K562 (cell line): ENCODE measurements at regions not wholly inside any gene's neighbourhood (a gene's known extent, or its start where the extent isn't known, plus 50 kb on each side); places are given as distances from the start of the nearest gene placed in this dataset.

ENCODE experiments used
- BRD4 ChIP-seq: fragments of 200-600 bp; sonication (generic); IDR thresholded peaks from 2 replicates; pipeline ENCODE4 v1.6.1; 2017; ENCODE audit warnings: inconsistent platforms
- GABPA ChIP-seq: fragments of 200-800 bp; sonication (Bioruptor generic); conservative IDR thresholded peaks from 2 replicates; pipeline ENCODE4 v1.6.1; 2016; ENCODE audit warnings: low read depth, missing genetic modification characterization, missing compliant biosample characterization
- POLR3A ChIP-seq: IDR thresholded peaks from 2 replicates; pipeline ENCODE4 v1.6.1; 2011; ENCODE audit warnings: borderline replicate concordance, mild to moderate bottlenecking, moderate library complexity; ENCODE audit not compliant: insufficient read length, insufficient read depth; ENCODE audit errors: extremely low read depth
- ZBTB1 ChIP-seq: sonication (generic); formaldehyde crosslinking; IDR thresholded peaks from 2 replicates; pipeline ENCODE4 v1.8.1; 2023; ENCODE audit warnings: missing genetic modification reagents, low read depth, mild to moderate bottlenecking, borderline replicate concordance
- TF ChIP-seq, protein P1 (sequence below), 3 experiments: IDR thresholded peaks in 2 of 3; conservative IDR thresholded peaks in 1 of 3; 2 replicates each; pipeline ENCODE4 v1.5.1; 2011 to 2012; ENCODE audit warnings: low read length in 3 of 3, mild to moderate bottlenecking in 3 of 3, control low read depth in 2 of 3, improper control_type of control experiment in 1 of 3, inconsistent platforms in 1 of 3, low read depth in 1 of 3, mixed read lengths in 1 of 3, moderate library complexity in 1 of 3; ENCODE audit not compliant: insufficient read depth in 2 of 3

DNA sequence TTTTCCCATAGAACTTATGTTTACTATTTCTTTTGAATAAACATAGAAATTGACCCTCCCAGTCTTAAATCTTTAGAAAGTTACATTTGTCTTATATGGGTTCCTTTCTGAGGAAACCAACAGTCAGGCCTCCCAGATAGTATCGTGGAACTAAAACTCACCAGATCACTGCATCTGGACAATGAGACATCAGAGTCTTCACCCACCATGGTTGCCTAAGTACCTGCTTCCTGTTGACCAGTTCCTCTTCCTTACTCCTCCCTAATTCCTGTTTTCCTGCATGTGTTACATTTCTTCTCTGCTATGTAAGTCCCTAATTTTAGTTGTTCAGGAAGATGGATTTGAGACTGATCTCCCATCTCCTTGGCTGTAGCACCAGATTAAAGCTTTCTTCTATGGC lies 462.2 kb downstream of the DIRAS2 start:
- TF ChIP-seq POLR3A (no peak), BRD4 (no peak), GABPA (tag) (no peak), ZBTB1 (CRISPR knock-in tag) (no peak)
- TF ChIP-seq, protein P1, sequence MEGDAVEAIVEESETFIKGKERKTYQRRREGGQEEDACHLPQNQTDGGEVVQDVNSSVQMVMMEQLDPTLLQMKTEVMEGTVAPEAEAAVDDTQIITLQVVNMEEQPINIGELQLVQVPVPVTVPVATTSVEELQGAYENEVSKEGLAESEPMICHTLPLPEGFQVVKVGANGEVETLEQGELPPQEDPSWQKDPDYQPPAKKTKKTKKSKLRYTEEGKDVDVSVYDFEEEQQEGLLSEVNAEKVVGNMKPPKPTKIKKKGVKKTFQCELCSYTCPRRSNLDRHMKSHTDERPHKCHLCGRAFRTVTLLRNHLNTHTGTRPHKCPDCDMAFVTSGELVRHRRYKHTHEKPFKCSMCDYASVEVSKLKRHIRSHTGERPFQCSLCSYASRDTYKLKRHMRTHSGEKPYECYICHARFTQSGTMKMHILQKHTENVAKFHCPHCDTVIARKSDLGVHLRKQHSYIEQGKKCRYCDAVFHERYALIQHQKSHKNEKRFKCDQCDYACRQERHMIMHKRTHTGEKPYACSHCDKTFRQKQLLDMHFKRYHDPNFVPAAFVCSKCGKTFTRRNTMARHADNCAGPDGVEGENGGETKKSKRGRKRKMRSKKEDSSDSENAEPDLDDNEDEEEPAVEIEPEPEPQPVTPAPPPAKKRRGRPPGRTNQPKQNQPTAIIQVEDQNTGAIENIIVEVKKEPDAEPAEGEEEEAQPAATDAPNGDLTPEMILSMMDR (IDR thresholded peaks at IDR 0.05 in 2 of 3, conservative IDR thresholded peaks at IDR 0.05 in 1 of 3; ENCODE audit: insufficient read depth in 2 of 3, low read depth in 1 of 3, low read length in 3 of 3) = no peak
